Calu3 (cell line): ENCODE measurements at regions not wholly inside any gene's neighbourhood (a gene's known extent, or its start where the extent isn't known, plus 50 kb on each side); places are given as distances from the start of the nearest gene placed in this dataset.

Experiments used
- BruUV-seq: library from RNA; stranded (reverse); fragments of 400-500 nt; replicated peaks from 2 replicates; lab custom pipeline; 2021; lab: Mats Ljungman, UMichigan
- CTCF ChIA-PET: fragments of 300-600 bp; sonication (Branson Sonifier 250); formaldehyde crosslinking; loops from one replicate; lab custom pipeline; 2022; ENCODE audit warnings: antibody characterized with exemption; lab: Charles Lee
- DNase-seq: peaks from one replicate; pipeline ENCODE4 v3.0.0; 2022
- H3K27ac Mint-ChIP-seq: one replicate; pipeline ENCODE4 v1.8.0; 2022; ENCODE audit warnings: mixed read lengths; ENCODE audit not compliant: unreplicated experiment
- H3K27me3 Mint-ChIP-seq: one replicate; pipeline ENCODE4 v1.8.0; 2022; ENCODE audit warnings: mixed read lengths; ENCODE audit not compliant: unreplicated experiment
- H3K36me3 Mint-ChIP-seq: one replicate; pipeline ENCODE4 v1.8.0; 2022; ENCODE audit warnings: mild to moderate bottlenecking, moderate library complexity, mixed read lengths; ENCODE audit not compliant: insufficient read depth, unreplicated experiment
- H3K4me1 Mint-ChIP-seq: one replicate; pipeline ENCODE4 v1.8.0; 2022; ENCODE audit warnings: mild to moderate bottlenecking, low read depth, mixed read lengths; ENCODE audit not compliant: unreplicated experiment
- H3K4me3 Mint-ChIP-seq: one replicate; pipeline ENCODE4 v1.8.0; 2022; ENCODE audit warnings: mild to moderate bottlenecking, low read depth, moderate library complexity, mixed read lengths; ENCODE audit not compliant: unreplicated experiment
- H3K9me3 Mint-ChIP-seq: one replicate; pipeline ENCODE4 v1.8.0; 2022; ENCODE audit warnings: low read depth, mixed read lengths; ENCODE audit not compliant: unreplicated experiment
- CTCF ChIP-seq: fragments of 200-600 bp; IDR thresholded peaks from one replicate; pipeline ENCODE4 v1.8.0; 2022; ENCODE audit warnings: antibody characterized with exemption; ENCODE audit not compliant: unreplicated experiment
- intact Hi-C: fragments of 100-400 bp; cut with micrococcal nuclease; formaldehyde crosslinking; loops from one replicate; pipeline ENCODE4 v1.10.0; 2022; ENCODE audit not compliant: unreplicated experiment

- no peak for TF ChIP-seq CTCF
- intact Hi-C loops = no loop called here
- CTCF ChIA-PET = no interaction called here
- Mint-ChIP-seq H3K4me1 (peaks cover 22% of the 10 kb centered on the region), H3K27me3 (peaks cover 97% of the 10 kb centered on the region), H3K27ac (no peak overlapping the region), H3K36me3 (no peaks in the 10 kb centered on the region), H3K4me3 (no peak overlapping the region), H3K9me3 (no peaks in the 10 kb centered on the region)
- no peak for DNase-seq
- no TSS peak for BruUV-seq
These were observed 50.4 kb upstream of the CIBAR2 start for GRCh38 chr16:85162478-85163277.

- no peak for TF ChIP-seq CTCF
- Mint-ChIP-seq H3K9me3 (no peaks in the 10 kb centered on the region), H3K4me1 (peaks cover 16% of the 10 kb centered on the region), H3K4me3 (no peak overlapping the region), H3K27me3 (peaks cover 97% of the 10 kb centered on the region), H3K27ac (no peak overlapping the region), H3K36me3 (no peaks in the 10 kb centered on the region)
- no peak for DNase-seq
- CTCF ChIA-PET = no interaction called here
- intact Hi-C loops = no loop called here
- no TSS peak for BruUV-seq
These were observed 51.2 kb upstream of the CIBAR2 start for GRCh38 chr16:85163278-85164112.

- intact Hi-C loops = no loop called here
- BruUV-seq = no TSS peak
- Mint-ChIP-seq H3K4me1 (peaks cover 16% of the 10 kb centered on the region), H3K27ac (no peak overlapping the region), H3K9me3 (no peaks in the 10 kb centered on the region), H3K27me3 (peaks cover 91% of the 10 kb centered on the region), H3K4me3 (no peak overlapping the region), H3K36me3 (no peaks in the 10 kb centered on the region)
- no peak for TF ChIP-seq CTCF
- DNase-seq = no peak
- CTCF ChIA-PET = interaction anchor here (0.9 kb wide), 1 partner anchor 11 kb away, joined by 3 read pairs; no protein-coding TSS in a partner anchor
These were observed 52.2 kb upstream of the CIBAR2 start for GRCh38 chr16:85164431-85164830.

- H3K9me3 Mint-ChIP-seq = no peaks in the 10 kb centered on the region
- BruUV-seq = no TSS peak
- DNase-seq = no peak
- TF ChIP-seq CTCF = no peak
- no peak overlapping the region for H3K27ac Mint-ChIP-seq
- H3K4me3 Mint-ChIP-seq = no peak overlapping the region
- CTCF ChIA-PET = interaction anchor here (0.9 kb wide), 1 partner anchor 10 kb away, joined by 3 read pairs; no protein-coding TSS in a partner anchor
- intact Hi-C loops = no loop called here
- H3K36me3 Mint-ChIP-seq = no peaks in the 10 kb centered on the region
- peaks cover 86% of the 10 kb centered on the region for H3K27me3 Mint-ChIP-seq
- peaks cover 16% of the 10 kb centered on the region for H3K4me1 Mint-ChIP-seq
These were observed 52.7 kb upstream of the CIBAR2 start for GRCh38 chr16:85164838-85165516.
